HG03520 (cell line): ENCODE measurements at regions not wholly inside any gene's neighbourhood (a gene's known extent, or its start where the extent isn't known, plus 50 kb on each side); places are given as distances from the start of the nearest gene placed in this dataset.
"Not testable (repeated sequence)": the region's sequence is repeated elsewhere in the genome, so short reads cannot be mapped to it uniquely, and the experiment has no call there.

Experiments used
- ATAC-seq: cut with Tn5 transposase; IDR thresholded peaks from one replicate; pipeline ENCODE4 v1.9.1; 2021; ENCODE audit warnings: mild to moderate bottlenecking, moderate library complexity; ENCODE audit not compliant: unreplicated experiment

GRCh38 chr15:95622843-95623242, 707.7 kb upstream of the NR2F2 start:
- no peak for ATAC-seq

DNA sequence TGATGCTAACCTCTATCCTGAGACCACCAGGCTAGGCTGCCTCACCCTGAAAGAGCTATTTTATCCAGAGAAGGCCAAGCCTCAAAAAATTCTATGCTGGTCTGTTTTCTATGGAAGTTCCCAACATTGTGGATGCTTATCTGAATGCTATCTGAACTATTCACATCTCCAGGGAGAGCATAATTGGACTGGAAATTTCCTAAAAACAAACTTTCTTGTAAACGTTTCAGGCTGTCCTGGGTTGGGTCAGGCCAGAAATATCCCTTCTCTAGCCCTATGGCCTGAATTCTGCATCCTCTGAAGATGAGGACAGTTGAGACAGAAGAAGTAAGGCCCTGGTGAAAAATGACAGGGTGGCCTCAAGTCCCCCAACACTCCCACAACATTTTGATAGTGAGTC, 706.4 kb upstream of the NR2F2 start:
- ATAC-seq = no peak

DNA sequence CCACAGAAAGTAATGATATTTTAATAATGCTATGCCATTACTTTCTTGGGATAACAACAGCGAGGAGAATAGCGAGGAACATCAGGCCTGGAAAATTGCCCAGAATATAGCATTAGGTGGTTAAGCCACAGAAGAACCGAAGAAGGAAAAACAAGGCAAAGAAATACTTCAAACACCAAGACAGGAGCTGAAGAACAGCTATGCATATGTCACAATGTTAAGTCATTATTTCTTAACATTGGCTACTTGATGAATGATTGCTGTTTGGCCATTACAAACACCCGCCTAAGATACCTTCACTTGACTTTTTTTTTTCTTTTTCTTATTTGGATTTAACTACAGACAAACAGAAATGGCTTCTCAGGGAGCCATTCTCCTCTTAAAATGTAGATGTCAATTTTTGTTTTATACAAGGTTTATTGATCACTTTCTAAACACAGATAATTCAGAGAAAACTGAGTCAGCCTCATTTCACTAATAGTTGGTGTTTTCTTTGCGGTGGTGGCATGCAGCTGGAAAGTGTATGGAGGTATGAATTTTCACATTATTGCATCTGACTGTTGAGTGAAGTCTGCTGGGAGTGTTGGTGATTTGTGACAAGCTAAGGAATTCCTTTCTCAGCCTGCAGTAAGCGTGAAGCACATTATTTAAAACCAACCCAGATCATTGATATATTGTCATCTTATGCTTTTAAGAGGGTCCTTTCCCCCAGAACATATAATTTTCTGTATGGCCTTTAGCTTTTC, 705.7 kb upstream of the NR2F2 start:
- ATAC-seq = no peak

GRCh38 chr15:95626501-95627361, 703.8 kb upstream of the NR2F2 start:
- no peak for ATAC-seq

DNA sequence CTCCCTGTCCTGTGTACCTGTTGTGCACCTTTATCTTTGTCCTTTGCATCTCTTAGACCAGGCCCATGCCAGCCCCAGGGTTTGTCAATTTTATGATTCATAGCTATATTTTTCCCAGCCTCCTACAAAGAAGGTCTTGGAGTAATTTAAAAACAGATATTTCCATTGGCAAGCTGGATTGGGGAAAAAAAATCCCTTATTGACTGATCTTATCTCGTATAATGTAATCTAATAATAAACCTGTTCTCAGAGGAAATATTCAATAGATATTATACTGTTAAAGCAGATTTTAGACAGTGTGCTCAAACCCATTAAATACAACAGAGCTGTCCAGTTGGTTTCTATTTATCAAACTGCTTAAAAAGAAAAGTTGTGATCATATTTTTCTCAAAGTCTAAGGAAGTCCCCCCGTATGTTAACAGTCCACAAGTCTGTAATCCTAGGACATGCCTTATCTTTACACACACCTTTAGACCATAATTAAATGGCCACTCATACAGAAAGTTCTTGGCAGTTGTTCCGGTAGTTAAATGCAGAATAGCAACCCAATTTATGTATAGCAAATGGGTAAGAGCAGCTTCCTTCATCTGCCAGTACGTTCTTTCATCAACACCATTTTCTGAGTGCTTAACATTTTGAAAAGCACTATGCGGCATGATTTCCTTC, 700.9 kb upstream of the NR2F2 start:
- ATAC-seq = no peak

DNA sequence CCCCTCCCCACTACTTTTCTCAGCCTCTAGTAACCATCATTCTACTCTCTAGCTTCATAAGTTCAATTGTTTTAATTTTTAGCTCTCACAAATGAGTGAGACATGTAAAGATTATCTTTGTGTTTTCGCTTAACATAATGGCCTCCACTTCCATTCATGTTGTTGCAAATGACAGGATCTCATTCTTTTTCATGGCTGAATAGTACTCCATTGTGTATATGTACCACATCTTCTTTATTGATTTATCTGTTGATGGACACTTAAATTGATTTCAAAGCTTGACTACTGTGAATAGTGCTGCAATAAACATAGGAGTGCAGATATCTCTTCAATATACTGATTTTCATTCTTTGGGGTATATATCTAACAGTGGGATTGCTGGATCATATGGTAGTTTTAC, 699.8 kb upstream of the NR2F2 start:
- no peak for ATAC-seq

GRCh38 chr15:95635666-95636065, 694.8 kb upstream of the NR2F2 start:
- no peak for ATAC-seq

DNA sequence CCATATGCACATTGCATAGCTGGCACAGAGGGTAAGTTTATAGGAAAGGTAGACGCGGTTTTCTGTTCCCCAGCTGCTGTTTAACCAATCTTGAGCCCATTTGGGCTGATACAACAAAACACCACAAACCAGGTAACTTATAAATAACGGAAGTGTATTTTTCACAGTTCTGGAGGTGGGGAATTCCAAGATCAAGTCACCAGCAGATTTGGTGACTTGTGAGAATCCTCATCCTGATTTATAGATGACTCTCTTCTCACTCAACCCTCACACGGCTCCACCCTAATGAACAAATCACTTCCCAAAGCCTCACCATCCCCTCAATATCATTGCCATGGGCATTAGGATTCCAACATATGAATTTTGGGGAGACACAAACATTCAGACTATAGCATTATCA, 694.4 kb upstream of the NR2F2 start:
- ATAC-seq = no peak

DNA sequence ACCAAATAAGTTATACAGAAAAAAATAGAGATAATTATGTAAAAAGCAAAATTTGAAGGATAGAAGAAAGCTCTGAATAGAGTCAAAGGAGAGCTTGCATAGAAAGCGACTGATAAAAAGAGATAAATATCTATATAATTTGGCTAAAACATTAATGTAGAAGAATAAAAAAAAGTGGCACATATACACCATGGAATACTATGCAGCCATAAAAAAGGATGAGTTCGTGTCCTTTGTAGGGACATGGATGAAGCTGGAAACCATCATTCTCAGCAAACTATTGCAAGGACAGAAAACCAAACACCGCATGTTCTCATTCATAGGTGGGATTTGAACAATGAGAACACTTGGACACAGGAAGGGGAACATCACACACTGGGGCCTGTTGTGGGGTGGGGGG, 693.3 kb upstream of the NR2F2 start:
- not testable (repeated sequence) for ATAC-seq

DNA sequence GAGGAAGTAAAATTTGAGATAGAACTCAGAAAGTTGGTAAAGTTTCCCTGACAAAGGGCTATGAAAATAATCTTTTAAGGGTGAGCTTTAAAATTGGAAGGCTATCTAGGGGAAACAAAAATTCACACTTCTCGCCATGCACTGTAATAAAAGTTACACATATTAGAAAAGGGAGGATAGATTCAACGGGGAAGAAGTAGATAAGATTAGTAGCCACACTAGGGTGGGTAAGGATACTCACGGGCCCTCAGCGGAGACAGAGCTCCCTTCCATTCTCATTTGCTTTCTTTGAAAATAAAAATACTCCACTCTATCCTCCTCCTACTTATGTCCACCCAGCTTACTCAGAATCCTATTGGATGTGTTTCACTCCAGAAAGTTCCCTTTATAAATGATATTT, 691.3 kb upstream of the NR2F2 start:
- ATAC-seq = no peak

DNA sequence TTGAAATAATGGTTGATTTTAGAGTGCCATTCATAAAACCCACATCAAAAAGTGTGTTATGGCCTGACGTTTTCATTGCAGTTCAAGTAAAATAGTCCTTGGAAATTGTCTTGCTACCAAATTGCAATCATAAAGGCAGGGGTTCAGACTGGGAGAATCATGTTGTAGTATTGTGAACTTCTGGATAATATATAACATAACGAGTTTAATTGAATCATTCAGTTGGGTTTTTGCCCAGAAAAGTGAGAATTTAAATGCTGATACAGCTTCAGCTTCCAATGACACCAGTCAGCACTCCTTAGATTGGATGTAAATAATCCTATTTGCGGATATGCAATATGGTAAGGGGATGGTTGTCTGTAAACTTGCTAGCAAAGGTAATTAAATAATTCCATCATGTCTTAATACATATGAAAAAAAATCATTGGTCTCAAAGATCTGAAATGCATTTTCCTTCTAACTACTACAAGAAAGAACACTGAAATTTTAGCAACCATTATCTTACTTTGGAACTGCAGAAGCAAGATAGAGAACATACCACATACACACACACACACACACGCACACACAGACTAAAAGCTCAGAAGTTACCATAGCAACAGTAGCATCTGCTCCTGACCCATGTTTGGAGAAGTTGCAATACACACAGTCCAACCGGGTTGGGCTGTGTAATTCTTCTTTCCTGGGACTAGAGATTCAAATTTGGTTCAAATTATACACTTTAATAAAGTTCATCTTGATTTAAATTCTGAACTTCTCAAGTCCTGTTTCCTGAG, 686.2 kb upstream of the NR2F2 start:
- ATAC-seq = no peak

DNA sequence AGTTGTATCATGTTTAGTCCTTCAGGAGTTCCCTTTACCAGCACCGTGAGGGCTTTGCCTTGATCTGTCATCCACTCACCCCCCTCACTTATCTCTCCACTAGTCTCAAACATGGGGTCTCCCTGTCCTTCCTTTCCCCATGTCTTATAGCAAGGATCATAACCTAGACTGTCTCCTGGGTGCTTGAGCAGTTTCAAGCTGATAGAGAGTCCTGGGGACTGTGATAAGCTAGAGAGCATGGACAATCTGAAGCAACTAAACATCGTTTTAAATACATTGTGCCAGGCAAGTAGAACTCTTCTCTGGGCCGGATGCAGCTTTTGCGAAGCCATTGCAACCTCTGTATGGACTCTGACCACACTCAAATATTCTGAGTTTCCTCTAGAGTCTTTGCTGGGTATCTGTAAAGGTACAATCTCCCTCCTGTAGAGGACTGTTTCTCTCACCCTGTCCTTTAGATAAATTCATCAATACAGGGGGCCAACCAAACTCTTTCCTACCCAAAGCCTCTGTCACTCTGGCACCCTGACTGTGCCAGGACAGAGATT, 684.6 kb upstream of the NR2F2 start:
- no peak for ATAC-seq

GRCh38 chr15:95646484-95647273, 683.8 kb upstream of the NR2F2 start:
- no peak for ATAC-seq

DNA sequence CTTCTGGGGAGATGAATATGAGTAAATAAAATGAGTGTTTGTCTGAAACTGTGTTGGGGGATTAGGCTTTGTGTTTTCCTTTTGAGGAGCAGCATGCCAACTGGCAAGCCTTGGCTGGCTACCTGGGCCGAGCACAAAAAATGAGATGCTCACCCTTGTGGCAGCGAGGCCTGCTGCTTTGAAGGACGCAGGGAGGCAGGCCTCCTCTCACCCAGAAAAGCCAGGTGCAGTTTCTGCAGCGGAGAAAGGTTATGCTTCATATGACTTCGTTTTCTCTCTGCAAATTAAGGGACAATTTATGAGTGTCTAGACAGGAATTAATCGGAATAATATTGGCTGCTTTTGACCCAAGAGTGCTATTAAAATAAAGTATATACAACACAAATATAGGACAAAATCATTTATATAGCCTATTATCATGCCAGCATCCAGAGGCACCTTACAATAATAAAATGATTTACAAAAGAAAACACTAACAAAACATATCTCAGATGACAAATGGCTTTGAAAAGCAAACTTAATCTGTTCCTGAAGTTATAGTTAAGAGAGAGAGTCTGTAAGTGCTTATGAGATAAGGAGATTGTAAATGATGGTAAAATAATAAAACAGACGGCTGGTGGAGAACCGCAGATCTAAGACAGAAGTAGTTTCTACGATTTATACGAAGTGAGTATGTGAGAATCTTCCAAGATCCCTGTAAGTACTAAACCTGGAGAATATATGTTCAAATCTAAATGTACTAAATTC, 682.8 kb upstream of the NR2F2 start:
- ATAC-seq = no peak

DNA sequence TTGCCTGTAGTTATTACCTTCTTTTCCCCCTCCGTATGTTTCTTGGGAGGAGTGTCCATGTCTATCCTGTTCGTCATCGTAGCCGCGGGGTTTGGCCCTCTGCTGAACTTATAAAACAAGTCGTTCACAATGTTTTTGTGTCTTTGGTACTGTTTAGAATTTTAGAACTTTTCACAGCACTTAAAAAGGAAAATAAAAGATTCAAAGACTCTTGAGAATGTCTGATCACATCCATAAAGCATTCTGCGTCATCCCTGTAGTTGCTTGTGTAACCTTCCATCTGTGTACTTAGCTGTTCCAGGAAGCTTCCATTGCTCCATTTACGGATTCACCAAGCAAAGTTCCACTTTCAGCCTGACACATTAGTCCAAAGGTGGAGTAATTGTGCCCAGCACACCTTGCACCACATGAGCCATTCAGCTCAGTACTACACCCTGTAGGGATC, 677.1 kb upstream of the NR2F2 start:
- no peak for ATAC-seq

- ATAC-seq = no peak
These were observed 675.4 kb upstream of the NR2F2 start for GRCh38 chr15:95655089-95655607.

DNA sequence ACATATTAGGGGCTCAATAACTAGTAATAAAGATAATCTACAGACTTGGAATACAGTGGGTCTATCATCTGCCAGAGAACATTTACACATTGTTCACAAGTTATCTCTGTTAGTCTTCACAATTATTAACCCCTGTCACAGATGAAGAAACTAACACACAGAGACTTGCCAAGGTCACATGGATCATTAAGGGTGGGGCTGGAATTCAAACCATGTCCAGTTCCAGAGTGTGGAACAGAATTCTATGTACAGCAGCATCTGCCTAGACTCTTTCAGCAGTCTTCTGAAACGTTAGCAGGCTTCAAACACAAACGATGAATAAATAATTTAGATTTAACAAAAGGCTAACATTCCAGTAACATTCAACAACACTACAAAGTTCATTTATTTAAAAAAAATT, 673.9 kb upstream of the NR2F2 start:
- no peak for ATAC-seq

- no peak for ATAC-seq
These were observed 671.7 kb upstream of the NR2F2 start for GRCh38 chr15:95658799-95659198.

DNA sequence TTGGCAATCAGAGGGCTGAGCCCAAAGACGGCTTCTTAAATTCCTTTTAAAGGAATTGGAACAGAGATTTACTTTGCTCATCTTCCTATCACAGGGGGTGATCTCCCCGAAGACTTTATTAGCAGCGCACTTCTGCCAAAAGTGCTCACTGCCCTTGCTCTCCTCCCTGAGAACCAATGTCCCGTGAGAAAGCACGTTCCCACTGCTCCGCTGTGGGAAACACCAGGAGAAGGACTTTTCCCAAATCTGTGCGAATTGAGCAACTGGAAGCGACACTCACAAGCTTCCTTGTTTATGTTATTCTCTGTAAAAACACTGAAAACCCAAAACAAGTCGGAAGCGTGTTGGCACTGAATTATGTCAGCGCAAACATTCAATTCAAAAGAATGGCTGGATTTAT, 670.8 kb upstream of the NR2F2 start:
- no peak for ATAC-seq
